ENCODE measurements at regions not wholly inside any gene's neighbourhood (a gene's known extent, or its start where the extent isn't known, plus 50 kb on each side); places are given as distances from the start of the nearest gene placed in this dataset.
"Not testable (repeated sequence)": the region's sequence is repeated elsewhere in the genome, so short reads cannot be mapped to it uniquely, and the experiment has no call there.

DNA sequence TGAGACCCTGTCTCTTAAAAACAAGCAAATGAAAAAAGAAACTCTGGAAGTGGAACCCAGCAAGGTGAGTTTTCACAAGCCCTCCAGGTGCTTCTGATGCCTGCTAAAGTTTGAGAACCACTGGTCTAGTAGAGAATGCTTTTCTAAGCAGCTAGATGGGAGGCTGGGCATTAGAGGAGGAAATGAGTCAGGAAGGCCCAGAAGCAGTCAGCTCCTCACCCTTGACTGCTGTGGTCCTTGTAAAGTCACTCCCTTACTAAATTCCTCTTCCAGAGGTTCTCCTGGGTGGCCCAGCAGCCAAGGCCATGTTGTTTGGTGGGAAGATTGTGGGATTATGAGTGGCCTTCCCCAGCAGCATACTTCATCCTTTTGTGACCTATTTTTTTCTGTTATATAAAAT is 52.0 kb upstream of the FYN start:
- DNase-seq = no peak

DNA sequence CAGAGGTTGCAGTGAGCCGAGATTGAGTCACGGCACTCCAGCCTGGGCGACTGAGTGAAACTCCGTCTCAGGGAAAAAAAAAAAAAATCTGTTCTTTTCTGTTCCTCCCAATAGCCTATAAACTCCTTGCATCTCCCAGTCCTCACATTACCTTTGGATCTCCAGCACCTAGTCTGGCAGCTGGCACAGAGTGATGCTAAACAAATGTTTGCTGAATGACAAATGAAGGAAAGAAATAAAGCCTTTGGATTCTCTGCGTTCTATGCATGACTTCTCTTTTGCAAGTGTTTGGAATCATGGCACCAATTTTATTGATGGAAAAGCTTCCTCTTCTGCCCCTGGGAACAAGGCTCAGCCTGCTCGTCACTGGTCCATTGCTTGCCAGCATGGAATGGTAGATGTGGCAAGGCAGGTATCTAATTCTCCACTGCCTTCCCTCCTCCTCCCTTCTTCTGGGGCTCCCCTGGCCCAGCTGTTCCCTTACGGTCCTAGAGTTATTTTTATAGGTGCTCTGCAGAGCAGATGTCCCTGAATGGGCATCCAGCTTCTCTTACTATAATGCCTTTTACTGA is 53.6 kb upstream of the FYN start:
- no peak for DNase-seq

DNA sequence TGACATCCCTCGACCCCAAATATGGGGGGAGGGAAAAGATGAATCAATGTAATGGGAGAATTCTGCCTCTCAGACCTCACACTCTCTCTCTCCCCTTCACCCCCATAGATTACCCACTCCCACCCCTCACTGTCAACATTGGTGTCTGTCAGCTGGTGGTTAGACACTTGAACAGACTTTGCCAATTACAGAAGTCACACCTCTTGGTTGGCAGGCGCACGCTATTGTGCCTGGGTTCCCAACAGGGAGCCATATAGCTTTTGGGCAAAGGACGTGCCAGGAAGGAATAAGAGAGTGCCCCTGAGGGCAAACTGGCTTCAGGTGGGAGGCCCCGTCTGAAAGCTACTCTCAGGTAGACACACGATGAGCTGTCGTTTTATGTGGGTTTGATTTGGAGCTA is 54.1 kb upstream of the FYN start:
- no peak for DNase-seq

GRCh38 chr6:111928139-111928538 is 54.9 kb upstream of the FYN start:
- no peak for DNase-seq

DNA sequence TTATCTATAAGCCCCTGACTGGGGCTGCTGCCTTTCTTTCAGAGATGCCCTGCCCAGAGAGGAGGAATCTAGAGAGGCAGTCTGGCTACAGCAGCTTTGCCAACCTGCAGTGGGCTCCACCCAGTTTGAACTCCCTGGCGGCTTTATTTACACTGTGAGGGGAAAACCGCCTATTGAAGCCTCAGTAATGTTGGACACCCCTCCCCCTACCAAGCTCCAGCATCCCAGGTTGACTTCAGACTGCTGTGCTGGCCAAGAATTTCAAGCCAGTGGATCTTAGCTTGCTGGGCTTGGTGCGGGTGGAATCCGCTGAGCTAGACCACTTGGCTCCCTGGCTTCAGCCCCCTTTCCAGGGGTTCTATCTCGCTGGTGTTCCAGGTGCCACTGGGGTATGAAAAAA is 61.4 kb upstream of the FYN start:
- not testable (repeated sequence) for DNase-seq

- no peak for DNase-seq
Measured at GRCh38 chr6:111936718-111937117, 63.5 kb upstream of the FYN start.

DNA sequence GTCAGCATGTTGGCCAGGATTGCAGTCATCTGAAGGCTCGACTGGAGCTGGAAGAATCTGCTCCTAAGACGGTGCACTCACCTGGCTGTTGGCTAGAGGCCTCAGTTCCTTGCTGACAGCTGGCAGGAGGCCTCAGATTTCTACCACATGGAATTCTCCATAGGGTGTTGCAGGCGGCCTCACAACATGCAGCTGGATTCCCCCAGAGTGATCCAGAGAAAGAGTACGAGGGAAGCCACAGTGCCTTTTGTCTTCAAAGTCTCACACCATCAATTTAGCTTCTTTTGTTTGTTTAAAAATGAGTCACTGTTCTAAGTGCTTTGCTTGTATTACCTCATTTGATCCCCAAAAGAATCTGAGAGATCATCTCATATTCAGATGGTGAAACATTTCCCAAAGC is 65.5 kb upstream of the FYN start:
- no peak for DNase-seq

- no peak for DNase-seq
Measured at GRCh38 chr6:111939902-111940301, 66.7 kb upstream of the FYN start.

GRCh38 chr6:111940801-111941200 is 67.5 kb upstream of the FYN start:
- no peak for DNase-seq

- DNase-seq = no peak
Measured at GRCh38 chr6:111941686-111942330, 68.6 kb upstream of the FYN start.

GRCh38 chr6:111942561-111942960 is 69.3 kb upstream of the FYN start:
- no peak for DNase-seq

GRCh38 chr6:111943266-111943665 is 70.0 kb upstream of the FYN start:
- DNase-seq = no peak

DNA sequence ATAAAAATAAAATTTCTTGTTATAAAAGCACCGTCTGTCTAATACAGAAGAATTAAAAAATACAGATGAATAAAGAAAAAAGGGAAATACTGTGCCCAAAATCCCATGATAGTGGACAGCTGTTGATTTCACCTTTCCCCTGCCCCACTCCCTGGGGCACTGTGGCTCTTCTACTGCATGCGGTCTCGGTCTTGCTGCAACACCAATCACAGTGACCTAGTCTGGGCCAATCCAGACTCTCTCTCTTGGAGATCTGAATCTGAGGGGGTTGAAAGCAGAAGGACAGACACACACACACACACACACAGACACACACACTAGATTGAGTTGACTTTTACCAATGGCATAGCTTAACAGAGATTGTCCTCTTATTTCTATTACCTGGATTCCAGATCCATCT is 70.5 kb upstream of the FYN start:
- no peak for DNase-seq

- no peak for DNase-seq
Measured at GRCh38 chr6:111944541-111944940, 71.3 kb upstream of the FYN start.

GRCh38 chr6:111949546-111949945 is 76.3 kb upstream of the FYN start:
- DNase-seq = no peak

DNA sequence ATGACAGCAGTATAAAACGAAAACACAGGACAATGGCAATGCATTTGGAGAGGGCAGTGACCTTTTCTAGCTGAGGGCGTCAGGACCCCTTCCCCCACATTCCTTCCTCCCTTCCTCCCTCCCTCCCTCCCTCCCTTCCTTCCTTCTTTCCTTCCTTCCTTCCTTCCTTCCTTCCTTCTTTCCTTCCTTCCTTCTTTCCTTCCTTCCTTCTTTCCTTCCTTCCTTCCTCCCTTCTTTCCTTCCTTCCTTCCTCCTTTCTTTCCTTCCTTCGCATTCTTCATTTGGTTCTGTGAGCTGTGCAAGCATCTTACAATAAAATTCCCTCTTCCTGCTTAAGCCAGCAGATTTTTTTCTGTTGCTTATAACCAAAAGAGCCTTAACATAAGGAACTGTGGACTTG is 76.7 kb upstream of the FYN start:
- not testable (repeated sequence) for DNase-seq

- DNase-seq = peak; percentile 74
Measured at GRCh38 chr6:111950661-111951496, 77.6 kb upstream of the FYN start.

DNA sequence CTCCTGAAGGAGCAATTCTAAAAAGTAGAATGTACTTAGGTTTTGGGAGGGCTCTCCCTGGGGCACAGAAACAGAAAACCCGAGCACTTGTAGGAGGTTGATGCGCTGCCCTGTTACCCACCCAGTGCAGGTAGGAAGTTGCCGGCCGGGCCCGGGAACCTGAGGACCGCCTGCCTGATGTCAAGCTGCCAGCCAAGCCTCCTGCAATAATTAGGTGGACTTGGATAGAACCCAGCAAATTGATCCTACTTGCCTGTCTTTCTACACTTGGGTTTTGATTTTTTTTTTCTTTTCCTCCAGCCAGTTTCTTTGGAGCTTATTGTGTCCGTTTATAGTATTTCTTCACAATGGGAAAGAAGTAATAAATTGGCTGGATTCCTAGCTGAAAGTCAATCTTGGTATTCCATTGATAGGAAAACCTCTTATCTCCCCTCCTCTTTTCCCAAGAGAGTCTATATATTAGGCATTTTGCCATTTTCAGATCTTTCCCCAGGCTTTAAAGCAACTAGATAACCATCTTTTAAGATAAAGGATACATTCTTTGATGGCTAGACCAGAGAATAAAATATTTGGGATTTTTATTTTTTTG is 78.3 kb upstream of the FYN start:
- no peak for DNase-seq

DNA sequence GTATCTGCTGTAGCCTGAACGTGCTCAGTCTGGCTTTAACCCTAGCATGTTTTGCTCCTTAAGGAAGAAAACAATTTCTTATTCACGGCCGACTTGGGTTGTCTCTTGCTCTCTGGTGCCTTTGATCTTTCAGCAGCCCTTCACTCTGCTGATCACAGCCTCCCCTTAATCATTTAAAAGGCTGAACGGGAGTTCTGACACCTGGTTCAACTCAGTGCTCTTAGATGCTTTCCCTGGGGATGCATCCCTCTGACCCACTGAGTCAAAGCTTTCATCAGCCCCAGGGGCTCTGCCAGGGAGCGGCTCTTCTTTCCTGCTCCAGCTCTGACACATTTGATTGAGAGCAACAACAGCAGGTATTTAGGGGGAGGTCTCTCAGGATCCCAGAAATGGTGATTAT is 79.0 kb upstream of the FYN start:
- DNase-seq = no peak

GRCh38 chr6:111952821-111953540 is 79.7 kb upstream of the FYN start:
- no peak for DNase-seq

DNA sequence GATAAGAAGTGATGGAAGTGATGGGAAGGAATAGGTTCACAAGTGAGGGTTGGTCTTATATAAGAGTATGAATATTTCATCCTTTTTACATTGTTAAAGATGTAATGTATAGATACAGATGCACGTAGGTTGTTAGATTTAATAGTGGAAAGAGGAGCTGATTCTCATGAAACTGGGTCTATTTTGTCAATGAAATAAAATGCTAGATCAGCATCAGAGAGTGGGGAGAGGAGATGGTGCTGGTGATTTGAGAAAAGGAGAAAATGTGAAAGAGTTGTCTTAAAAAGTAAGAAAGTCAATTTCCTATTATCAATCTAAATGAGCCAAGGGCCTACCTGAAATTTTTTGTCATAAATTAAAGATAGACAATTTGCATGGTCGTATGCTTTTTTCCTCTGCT is 82.8 kb upstream of the FYN start:
- DNase-seq = no peak

DNA sequence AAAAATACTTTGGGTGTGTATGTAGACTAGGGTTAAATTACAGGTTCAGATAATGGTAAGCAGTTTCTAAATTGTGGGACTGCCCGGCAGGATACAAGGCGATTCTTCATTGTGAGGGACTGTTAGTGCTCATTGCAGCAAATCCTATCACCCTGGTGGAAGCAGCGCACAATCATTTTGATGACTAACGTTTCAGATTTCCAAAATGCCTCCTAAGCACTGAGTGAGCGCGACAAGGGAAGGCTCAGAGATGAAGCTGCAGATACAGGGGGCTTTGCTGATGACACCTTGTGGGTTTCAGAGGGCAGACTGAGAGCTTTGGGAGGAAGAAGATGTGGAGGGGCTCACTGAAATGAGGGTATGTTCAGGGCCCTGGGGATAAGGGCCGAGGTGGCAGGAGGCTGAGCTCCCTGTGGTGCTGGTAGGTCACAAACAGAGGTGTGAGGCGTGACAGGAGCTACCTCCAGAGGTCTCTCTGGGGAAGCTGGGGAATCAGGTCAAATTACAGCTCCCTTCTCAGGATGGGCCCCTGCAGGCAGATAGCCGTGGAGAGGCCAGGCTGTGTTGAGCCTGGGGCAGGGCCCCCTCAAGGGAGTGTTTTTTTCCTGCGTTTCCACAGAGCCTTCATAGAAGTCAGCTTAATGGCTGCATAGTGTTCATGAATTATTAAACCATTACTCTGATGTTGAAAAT is 84.5 kb upstream of the FYN start:
- DNase-seq = no peak

Data from left kidney (tissue), 1 donor.